ENCODE measurements at regions not wholly inside any gene's neighbourhood (a gene's known extent, or its start where the extent isn't known, plus 50 kb on each side); places are given as distances from the start of the nearest gene placed in this dataset.

DNA sequence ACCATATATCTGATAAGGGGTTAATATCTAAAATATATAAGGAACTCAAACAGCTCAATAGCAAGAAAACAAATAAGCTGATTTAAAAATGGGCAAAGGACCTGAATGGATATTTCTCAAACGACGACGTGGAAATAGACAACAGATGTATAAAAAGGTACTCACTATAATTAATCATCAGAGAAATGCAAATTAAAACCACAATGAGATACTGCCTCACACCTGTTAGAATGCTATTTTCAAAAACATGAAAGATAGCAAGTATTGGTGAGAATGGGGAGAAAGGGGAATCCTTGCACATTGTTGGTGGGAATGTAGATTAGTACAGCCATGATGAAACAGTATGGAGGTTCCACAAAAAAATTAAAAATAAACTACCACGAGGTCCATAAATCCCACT is 163.2 kb downstream of the DKK1 start:
- H3K4me3 ChIP-seq (ENCODE audit: low read depth, low read length), result no peak overlapping the region

DNA sequence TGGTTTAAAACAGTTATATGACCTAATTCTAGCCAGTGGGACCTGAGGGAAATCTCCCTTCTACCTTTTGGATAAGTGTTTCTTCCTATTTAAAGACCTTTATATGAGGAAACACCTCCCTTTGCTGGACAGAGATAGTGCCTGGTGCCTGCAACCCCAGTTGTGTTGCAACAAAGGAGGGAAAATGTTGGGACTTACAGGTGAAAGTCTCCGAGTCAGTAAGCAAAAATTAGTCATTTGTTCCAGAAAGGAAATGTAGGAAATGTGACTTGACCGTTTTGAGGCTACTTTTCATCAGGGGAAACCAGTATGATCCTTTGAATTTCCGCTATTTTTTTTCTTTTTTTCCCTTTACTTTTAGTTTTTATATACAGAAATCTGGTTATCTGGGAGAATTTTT is 165.5 kb downstream of the DKK1 start:
- no peak overlapping the region for H3K4me3 ChIP-seq (ENCODE audit: low read depth, low read length)
- TF ChIP-seq CTCF (IDR thresholded peaks at IDR 0.05; ENCODE audit: low read depth, low read length), result no peak

More for the DNA sequence above, 163.2 kb downstream of the DKK1 start:
- no peak for TF ChIP-seq CTCF (IDR thresholded peaks at IDR 0.05; ENCODE audit: low read depth, low read length)

DNA sequence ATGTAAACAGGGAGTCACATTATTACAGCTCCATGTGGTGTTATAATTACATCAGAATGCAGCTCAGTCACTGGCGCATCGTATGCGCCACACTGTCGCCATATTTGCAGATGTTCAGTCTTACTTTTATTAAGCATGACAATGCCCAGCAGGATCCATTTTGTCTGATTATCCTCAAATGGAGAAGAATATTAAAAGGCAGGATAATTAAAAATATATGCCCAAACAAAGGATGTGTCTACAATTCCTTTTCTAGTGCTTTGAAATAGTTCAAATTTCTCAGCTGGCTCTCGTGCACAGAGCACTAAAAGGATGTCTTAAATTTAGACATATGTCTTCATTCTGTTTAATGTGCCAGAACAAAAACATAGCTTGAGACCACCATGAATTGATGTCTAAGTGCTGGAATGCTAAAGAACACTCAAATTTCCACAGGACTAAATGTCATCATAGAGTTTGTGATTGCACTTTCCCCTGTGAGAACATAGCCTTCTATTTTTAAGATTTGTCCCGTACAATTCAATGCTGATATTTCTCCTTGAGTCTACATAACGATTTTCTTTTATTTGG is 168.0 kb downstream of the DKK1 start:
- no peak overlapping the region for H3K4me3 ChIP-seq (ENCODE audit: low read depth, low read length)
- TF ChIP-seq CTCF (IDR thresholded peaks at IDR 0.05; ENCODE audit: low read depth, low read length), result no peak

DNA sequence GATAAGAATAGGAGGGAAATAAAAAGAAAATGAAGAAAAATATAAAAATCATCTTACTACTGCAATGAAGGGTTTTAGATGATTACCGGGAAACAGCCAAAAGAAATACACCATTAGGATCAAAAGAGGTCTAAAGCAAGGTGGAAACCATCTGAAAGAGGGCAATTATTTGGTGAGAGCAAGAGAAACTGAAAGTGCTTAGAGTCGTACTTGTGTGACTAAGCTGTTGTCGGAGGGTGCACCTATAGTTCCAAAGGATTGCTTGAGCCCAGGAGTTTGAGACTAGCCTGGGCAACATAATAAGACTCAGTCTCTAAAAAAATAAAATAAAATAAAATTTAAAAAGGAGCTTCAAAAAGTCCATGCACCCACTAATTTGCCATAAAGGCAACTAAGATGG is 169.5 kb downstream of the DKK1 start:
- no peak for TF ChIP-seq CTCF (IDR thresholded peaks at IDR 0.05; ENCODE audit: low read depth, low read length)
- H3K4me3 ChIP-seq (ENCODE audit: low read depth, low read length), result no peak overlapping the region

- H3K4me3 ChIP-seq (ENCODE audit: low read depth, low read length), result no peak overlapping the region
- no peak for TF ChIP-seq CTCF (IDR thresholded peaks at IDR 0.05; ENCODE audit: low read depth, low read length)
Observed at GRCh38 chr10:52484206-52485065, 170.4 kb downstream of the DKK1 start.

- H3K4me3 ChIP-seq (ENCODE audit: low read depth, low read length), result no peak overlapping the region
- no peak for TF ChIP-seq CTCF (IDR thresholded peaks at IDR 0.05; ENCODE audit: low read depth, low read length)
Observed at GRCh38 chr10:52485462-52485861, 171.4 kb downstream of the DKK1 start.
